ENCODE measurements at regions not wholly inside any gene's neighbourhood (a gene's known extent, or its start where the extent isn't known, plus 50 kb on each side); places are given as distances from the start of the nearest gene placed in this dataset.
"Not testable (repeated sequence)": the region's sequence is repeated elsewhere in the genome, so short reads cannot be mapped to it uniquely, and the experiment has no call there.

- no peak for DNase-seq (ENCODE audit: low spot score)
These were observed 606.7 kb downstream of the TAF11L14 start for GRCh38 chr5:18240971-18241370.

GRCh38 chr5:18243846-18244245 lies 609.6 kb downstream of the TAF11L14 start:
- DNase-seq (ENCODE audit: low spot score) = no peak

GRCh38 chr5:18244309-18244708 lies 610.0 kb downstream of the TAF11L14 start:
- no peak for DNase-seq (ENCODE audit: low spot score)

- no peak for DNase-seq (ENCODE audit: low spot score)
These were observed 618.3 kb downstream of the TAF11L14 start for GRCh38 chr5:18252559-18252958.

GRCh38 chr5:18264126-18264882 lies 630.0 kb downstream of the TAF11L14 start:
- no peak for DNase-seq (ENCODE audit: low spot score)

- DNase-seq (ENCODE audit: low spot score) = no peak
These were observed 636.5 kb downstream of the TAF11L14 start for GRCh38 chr5:18270635-18271338.

- DNase-seq (ENCODE audit: low spot score) = no peak
These were observed 642.7 kb downstream of the TAF11L14 start for GRCh38 chr5:18276939-18277338.

- DNase-seq (ENCODE audit: low spot score) = no peak
These were observed 647.8 kb downstream of the TAF11L14 start for GRCh38 chr5:18281947-18282581.

- no peak for DNase-seq (ENCODE audit: low spot score)
These were observed 651.0 kb downstream of the TAF11L14 start for GRCh38 chr5:18285257-18285656.

GRCh38 chr5:18292146-18292545 lies 657.9 kb downstream of the TAF11L14 start:
- DNase-seq (ENCODE audit: low spot score) = no peak

- not testable (repeated sequence) for DNase-seq (ENCODE audit: low spot score)
These were observed 661.4 kb downstream of the TAF11L14 start for GRCh38 chr5:18295696-18296095.

- no peak for DNase-seq (ENCODE audit: low spot score)
These were observed 664.9 kb downstream of the TAF11L14 start for GRCh38 chr5:18299166-18299565.

- no peak for DNase-seq (ENCODE audit: low spot score)
These were observed 671.1 kb downstream of the TAF11L14 start for GRCh38 chr5:18305288-18305924.

- DNase-seq (ENCODE audit: low spot score) = no peak
These were observed 677.0 kb downstream of the TAF11L14 start for GRCh38 chr5:18311266-18311665.

GRCh38 chr5:18312016-18312415 lies 677.8 kb downstream of the TAF11L14 start:
- no peak for DNase-seq (ENCODE audit: low spot score)

GRCh38 chr5:18314192-18314778 lies 680.0 kb downstream of the TAF11L14 start:
- DNase-seq (ENCODE audit: low spot score) = no peak

- no peak for DNase-seq (ENCODE audit: low spot score)
These were observed 687.1 kb downstream of the TAF11L14 start for GRCh38 chr5:18321262-18321942.

GRCh38 chr5:18323891-18324290 lies 689.6 kb downstream of the TAF11L14 start:
- no peak for DNase-seq (ENCODE audit: low spot score)

GRCh38 chr5:18325431-18325830 lies 691.2 kb downstream of the TAF11L14 start:
- DNase-seq (ENCODE audit: low spot score) = no peak

GRCh38 chr5:18329328-18329727 lies 695.1 kb downstream of the TAF11L14 start:
- DNase-seq (ENCODE audit: low spot score) = no peak

- DNase-seq (ENCODE audit: low spot score) = no peak
These were observed 699.6 kb downstream of the TAF11L14 start for GRCh38 chr5:18333841-18334240.

GRCh38 chr5:18334949-18335348 lies 700.7 kb downstream of the TAF11L14 start:
- no peak for DNase-seq (ENCODE audit: low spot score)

Measured in CD4-positive, alpha-beta T cell treated with Interleukin-15 for 4 hours (primary cell).